Breast epithelium (tissue), 3 donors: ENCODE measurements at regions not wholly inside any gene's neighbourhood (a gene's known extent, or its start where the extent isn't known, plus 50 kb on each side); places are given as distances from the start of the nearest gene placed in this dataset.

Experiments used
- CTCF ChIP-seq, 3 donors: fragments of 450-650 bp; IDR thresholded peaks; one replicate each; pipeline ENCODE4 v1.5.1; 2016 to 2017; ENCODE audit warnings: antibody characterized with exemption in 3 of 3, mild to moderate bottlenecking in 3 of 3, moderate library complexity in 3 of 3
- POLR2A ChIP-seq: fragments of 450-650 bp; IDR thresholded peaks from one replicate; pipeline ENCODE4 v1.6.1; 2016; ENCODE audit warnings: antibody characterized with exemption, mild to moderate bottlenecking, moderate library complexity
- POLR2AphosphoS5 ChIP-seq, 3 donors: sonication (generic); formaldehyde crosslinking; IDR thresholded peaks; one replicate each; pipeline ENCODE4 v1.6.1; 2017; ENCODE audit warnings: antibody characterized with exemption in 3 of 3

DNA sequence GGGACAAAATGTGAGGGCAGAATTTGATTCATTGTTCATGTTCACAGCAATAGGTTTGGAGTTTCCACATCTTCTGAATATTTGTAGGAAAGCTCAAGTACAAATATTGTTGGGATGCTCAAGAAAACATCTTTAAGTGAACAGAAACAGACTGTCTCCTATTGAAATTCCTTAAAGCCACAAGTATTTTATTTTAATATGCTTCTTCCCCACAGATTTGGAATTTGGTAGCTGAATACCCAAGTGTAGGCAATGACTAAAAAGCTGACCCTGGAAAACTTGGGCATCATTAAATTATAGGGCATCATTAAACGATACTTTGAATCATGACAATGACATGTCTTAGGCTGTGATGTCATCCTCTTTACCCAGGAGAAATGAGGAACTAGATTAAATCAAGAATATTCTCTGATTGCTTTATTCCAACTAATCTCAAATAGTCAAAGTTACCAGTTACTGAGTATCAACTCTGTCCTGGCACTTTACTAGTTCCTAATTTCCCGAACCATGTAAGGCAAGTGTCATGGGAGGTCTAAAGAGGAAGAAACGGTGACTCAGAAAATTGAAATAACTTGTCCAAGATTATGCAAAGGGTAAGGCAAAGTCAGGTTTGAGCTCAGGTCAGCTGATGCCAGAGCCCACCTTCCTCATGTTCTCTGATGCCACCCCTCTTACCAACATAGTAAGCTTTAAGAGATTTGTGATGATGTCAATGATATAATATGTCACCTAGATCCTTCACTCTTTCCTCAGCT, 223.1 kb upstream of the LEF1 start:
- no peak for TF ChIP-seq CTCF (IDR thresholded peaks at IDR 0.05)
- no peak for TF ChIP-seq POLR2A
- no peak for TF ChIP-seq POLR2AphosphoS5 (IDR thresholded peaks at IDR 0.05)
